ENCODE measurements at regions not wholly inside any gene's neighbourhood (a gene's known extent, or its start where the extent isn't known, plus 50 kb on each side); places are given as distances from the start of the nearest gene placed in this dataset.
"Not testable (repeated sequence)": the region's sequence is repeated elsewhere in the genome, so short reads cannot be mapped to it uniquely, and the experiment has no call there.

DNA sequence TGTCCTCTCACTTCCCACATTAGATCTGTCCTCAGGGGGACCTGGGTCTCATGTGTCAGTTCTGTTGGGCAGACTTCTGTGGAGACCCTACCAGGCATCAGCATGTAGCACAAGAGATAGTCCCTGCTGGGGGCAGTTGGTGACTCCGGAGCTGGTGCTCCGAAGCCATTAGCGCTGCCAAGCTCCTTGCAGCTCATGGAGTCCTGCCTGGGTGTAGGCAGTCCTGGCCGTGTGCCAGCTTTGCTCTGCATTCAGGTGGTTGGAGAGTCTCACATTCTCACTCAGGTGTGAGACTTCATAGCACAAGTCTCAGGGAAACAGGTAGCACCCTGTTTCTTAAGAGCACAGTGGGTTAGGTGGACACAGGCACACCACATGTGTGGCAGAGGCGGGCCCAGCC lies 202.3 kb downstream of the LIPI start:
- DNase-seq (ENCODE audit: low read depth in 2 of 2), result not testable (repeated sequence)

GRCh38 chr21:14008006-14008405 lies 202.7 kb downstream of the LIPI start:
- DNase-seq (ENCODE audit: low read depth in 2 of 2), result not testable (repeated sequence)

DNA sequence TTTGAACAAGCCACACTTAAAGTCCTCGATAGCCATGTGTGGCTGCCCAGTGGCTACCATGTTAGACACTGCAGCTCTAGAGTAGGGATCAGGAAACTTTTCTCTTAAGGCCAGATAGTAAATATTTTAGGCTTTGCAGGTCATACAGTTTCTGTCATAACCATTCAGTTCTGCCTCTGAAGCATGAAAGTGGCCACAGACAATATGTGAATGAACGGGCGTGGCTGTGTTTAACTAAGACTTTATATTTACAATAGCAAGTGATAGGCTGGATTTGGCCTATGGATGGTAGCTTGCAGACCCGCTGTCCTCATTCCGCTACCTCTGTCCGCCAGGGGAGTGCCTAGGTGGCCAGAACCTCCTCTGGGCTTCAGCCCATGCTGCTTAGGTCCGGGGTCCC lies 204.6 kb downstream of the LIPI start:
- DNase-seq (ENCODE audit: low read depth in 2 of 2), result not testable (repeated sequence)

DNA sequence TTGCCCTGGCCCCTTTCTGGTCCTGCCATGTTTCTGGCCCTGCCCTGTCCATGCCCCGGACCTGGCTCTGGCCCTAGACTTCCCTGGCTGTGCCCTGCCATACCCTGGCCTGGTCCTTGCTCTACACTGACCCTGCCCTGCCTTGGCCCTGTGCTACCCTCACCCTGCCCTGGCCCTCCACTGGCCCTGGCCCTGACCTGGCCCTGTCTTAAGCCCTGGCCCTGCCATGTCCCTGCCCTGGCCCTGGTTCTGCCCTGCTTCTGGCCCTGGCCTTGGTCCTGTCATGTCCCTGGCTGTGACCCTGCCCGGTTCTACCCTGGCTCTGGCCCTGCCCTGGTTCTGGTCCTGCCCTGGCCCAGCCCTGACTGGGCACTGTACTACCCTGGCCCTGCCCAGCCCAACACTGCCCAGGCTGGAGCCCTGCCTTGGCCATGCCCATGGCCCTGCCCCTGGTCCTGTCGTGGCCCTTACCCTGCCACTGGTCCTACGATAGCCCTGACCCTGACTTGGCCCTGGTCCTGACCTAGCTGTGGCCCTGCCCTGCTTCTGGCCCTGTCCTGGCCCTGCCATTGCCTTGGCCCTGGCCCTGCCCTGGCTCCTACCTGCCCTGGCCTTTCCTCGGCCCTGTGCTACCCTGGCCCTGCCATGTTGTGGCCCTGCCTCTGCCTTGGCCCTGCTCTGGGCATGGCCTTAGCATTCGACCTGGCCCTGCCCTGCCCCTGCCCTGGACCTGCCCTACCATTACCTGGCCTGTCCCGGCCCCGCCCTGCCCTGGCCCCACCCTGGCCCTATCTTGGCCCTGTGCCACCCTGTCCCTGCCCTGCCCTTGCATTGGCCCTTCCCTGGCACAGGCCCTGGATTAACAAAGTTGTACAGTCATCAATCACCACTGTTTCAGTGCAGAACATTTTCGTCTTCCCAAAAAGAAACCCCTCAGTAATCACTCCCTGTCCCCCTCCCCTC lies 223.5 kb downstream of the LIPI start:
- not testable (repeated sequence) for DNase-seq (ENCODE audit: low read depth in 2 of 2)

DNA sequence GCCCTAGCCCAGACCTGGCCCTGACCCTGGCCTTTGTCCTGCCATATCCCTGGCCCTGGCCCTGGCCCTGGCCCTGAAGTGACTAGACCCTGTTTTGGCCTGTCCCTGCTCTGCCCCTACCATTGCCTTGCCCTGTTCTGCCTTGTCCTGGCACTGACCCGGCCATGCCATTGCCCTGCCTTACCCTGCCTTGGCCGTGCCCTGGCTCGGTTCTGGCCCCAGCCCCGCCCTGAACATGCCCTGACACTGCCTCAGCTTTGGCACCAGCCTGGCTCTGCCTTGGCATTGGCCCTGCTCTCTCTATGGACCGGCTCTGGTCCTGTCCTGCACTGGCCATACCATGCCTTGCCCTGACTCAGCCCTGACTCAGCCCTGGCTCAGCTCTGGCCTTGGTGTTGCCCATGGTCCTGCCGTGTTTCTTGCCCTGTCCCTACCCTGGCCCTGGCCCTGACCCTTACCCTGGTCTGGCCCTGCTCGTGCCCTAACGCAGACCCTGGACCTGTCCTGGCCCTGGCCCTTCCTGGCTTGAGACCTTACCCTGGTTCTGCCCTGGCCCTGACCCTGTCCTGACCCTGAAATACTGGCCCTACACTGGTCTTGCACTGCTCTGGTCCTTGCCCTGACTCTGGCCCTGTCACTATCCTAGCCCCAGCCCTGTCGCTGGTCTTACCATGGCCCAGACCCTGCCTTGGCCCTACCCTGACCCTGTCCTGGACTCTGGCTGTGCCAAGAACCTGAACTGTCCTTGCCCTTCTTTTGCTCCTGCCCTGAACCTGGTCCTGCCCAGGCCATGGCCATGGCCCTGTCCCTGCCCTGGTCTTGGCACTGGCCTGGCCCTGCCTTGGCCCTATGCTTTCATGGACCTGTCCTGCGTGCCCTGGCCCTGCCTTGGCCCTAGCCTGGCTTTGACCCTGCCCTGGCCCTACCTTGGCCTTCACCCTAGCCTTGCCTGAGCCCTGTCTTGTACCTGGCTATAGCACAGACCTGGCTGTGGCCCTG lies 224.6 kb downstream of the LIPI start:
- DNase-seq (ENCODE audit: low read depth in 2 of 2), result not testable (repeated sequence)

GRCh38 chr21:13985137-13985864 lies 225.5 kb downstream of the LIPI start:
- DNase-seq (ENCODE audit: low read depth in 2 of 2), result not testable (repeated sequence)

DNA sequence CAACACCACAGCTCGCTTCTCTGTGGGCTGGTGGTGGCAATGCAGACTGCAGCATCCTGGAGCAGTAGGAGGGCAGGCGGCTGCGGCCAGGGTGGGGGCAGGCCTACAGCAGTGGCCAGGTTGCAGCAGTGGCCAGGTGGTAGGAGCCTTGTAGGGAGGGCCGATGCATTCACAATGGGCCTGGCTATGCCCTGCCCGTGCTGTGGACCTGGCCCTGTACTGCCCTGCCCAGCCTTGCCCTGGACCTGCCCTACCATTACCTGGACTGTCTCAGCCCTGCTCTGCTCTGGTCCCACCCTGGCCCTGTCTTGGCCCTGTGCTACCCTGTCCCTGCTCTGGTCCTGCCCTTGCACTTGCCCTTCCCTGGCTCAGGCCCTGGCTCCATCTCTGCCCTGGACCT lies 226.0 kb downstream of the LIPI start:
- not testable (repeated sequence) for DNase-seq (ENCODE audit: low read depth in 2 of 2)

- not testable (repeated sequence) for DNase-seq (ENCODE audit: low read depth in 2 of 2)
Observed at GRCh38 chr21:13981176-13982087, 229.3 kb downstream of the LIPI start.

DNA sequence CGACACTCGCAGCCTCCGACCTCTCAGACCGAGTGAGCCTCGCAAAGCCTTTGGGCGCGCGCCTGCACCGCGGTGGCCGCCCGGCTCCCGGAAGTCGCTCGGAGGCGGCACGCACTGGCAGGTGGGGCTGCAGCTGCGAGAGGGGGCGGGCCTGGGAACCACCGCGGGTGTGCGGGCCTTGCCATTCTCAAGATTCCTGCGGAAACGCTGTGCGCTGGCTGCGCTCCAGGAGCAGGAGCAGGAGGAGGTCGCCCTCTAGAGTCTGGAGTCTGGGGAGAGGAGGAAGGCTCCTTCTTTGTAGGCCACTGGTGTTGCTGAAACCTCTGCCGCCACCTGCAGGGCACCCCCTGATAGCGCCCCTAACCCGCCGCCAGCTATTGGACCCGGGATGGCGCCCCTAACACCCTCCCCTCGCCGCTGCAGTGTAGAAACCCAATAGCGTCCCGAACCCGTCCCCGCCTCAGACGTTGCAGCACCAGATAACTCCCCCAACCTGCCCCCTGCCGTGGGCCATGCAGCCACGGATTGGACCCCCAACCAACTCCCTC lies 230.6 kb downstream of the LIPI start:
- peak; percentile 17 to 29 for DNase-seq (ENCODE audit: low read depth in 2 of 2)

DNA sequence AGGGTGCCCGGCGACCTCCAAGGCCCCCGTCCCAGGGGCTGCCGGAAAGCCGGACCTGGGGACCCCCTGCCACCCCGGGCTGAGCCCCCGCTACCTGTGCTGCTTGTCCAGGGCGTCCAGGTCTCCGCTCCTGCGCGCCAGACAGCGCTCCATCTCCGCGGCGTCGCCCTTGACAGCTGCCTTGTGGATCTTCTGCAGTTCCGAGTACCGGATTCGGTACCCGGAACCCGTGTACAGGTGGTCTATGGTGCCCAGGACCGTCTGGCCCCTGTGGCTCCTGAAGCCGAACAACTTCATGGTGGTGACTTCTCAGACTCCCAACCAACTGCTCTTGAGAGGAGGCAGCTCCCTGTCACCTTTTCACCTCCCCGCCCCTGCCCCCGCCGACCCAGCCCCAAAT lies 231.1 kb downstream of the LIPI start:
- DNase-seq (ENCODE audit: low read depth in 2 of 2), result not testable (repeated sequence)

DNA sequence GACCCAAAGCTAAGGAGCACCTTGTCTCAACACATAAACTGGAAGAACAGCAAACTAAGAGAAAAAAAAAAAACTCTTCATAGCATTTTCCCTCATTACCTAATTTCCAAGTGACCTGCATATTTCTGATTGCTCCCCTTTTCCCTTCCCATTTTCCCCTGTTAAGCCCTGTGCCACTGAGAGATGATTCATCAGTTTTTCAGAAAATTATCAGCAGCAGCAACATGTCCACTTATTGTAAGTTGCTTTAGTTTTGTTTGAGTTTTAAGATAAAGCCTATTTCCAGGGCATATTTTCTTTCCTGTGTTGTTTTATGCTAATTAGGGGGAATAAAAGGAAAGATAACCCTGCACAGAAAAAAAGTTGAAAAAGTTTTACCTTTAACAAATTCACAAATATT lies 236.2 kb downstream of the LIPI start:
- not testable (repeated sequence) for DNase-seq (ENCODE audit: low read depth in 2 of 2)

DNA sequence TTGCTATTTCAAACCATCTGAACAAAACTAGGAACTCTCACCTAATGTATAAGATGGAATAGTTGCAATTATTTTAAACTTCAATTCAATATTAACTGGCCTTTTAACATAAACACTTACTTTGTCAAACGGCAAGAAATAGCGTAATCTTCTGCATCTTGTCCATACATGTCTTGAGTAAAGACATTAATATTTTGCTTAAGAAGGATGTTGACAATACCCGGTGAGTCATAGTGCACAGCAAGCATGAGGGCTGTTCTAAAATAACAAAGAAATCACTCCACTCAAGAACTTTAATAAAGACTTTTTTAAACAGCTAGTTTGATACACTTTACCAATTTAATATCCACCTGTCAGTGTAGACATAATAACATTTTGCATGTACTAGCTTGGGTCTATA lies 240.9 kb downstream of the LIPI start:
- DNase-seq (ENCODE audit: low read depth in 2 of 2), result not testable (repeated sequence)

DNA sequence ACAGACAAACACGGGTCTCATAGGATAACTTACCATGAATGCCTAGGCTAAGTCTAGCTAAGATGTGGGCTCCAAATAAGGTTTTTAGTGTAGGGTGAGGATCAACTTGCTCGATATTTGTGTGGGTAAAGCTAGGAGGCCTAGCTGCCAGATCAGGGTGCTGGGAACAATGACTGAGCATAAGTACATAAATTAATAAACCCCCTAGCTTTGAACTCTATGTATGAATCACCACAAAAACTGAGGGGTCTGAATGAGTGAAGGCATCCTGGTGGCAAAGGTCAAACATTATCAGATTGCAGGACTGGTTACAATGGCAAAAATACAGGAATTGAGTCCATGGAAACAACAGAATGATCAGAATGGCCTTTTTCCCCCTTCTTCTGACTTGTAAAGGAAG lies 241.8 kb downstream of the LIPI start:
- DNase-seq (ENCODE audit: low read depth in 2 of 2), result not testable (repeated sequence)

GRCh38 chr21:13963259-13963658 lies 247.5 kb downstream of the LIPI start:
- DNase-seq (ENCODE audit: low read depth in 2 of 2), result not testable (repeated sequence)

- no peak for DNase-seq (ENCODE audit: low read depth in 2 of 2)
Observed at GRCh38 chr21:13937236-13937635, 273.5 kb downstream of the LIPI start.

DNA sequence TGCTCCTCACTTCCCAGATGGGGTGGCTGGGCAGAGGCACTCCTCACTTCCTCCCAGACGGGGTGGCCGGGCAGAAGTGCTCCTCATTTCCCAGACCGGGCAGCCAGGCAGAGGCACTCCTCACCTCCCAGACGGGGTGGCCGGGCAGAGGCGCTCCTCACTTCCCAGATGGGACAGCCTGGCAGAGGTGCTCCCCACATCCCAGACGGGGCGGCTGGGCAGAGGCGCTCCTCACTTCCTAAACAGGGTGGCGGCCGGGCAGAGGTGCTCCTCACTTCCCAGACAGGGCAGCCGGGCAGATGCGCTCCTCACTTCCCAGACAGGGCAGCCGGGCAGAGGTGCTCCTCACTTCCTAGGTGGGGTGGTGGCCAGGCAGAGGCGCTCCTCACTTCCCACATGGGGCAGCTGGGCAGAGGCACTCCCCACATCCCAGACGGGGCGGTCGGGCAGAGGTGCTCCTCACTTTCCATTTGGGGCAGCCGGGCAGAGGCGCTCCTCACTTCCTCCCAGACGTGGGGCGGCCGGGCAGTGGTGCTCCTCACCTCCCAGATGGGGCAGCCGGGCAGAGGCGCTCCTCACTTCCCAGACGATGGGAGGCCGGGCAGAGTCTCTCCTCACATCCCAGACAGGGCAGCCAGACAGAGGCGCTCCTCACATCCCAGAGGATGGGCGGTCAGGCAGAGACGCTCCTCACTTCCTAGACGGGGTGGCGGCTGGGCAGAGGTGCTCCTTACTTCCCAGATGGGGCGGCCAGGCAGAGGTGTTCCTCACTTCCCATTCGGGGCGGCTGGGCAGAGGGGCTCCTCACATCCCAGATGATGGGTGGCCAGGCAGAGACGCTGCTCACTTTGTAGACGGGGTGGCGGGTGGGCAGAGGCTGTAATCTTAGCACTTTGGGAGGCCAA lies 274.5 kb downstream of the LIPI start:
- not testable (repeated sequence) for DNase-seq (ENCODE audit: low read depth in 2 of 2)

GRCh38 chr21:13935396-13936032 lies 275.2 kb downstream of the LIPI start:
- DNase-seq (ENCODE audit: low read depth in 2 of 2), result not testable (repeated sequence)

DNA sequence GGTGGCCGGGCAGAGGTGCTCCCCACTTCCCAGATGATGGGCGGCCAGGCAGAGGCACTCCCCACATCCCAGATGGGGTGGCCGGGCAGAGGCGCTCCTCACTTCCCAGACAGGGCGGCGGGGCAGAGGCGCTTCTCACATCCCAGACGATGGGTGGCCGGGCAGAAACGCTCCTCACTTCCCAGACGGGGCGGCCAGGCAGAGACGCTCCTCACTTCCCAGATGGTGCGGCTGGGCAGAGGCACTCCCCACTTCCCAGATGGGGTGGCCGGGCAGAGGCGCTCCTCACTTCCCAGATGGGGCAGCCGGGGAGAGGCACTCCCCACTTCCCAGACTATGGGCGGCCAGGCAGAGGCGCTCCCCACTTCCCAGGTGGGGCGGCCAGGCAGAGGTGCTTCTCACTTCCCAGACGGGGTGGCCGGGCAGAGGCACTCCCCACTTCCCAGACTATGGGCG lies 275.8 kb downstream of the LIPI start:
- DNase-seq (ENCODE audit: low read depth in 2 of 2), result not testable (repeated sequence)
